ENCODE measurements at regions not wholly inside any gene's neighbourhood (a gene's known extent, or its start where the extent isn't known, plus 50 kb on each side); places are given as distances from the start of the nearest gene placed in this dataset.

DNA sequence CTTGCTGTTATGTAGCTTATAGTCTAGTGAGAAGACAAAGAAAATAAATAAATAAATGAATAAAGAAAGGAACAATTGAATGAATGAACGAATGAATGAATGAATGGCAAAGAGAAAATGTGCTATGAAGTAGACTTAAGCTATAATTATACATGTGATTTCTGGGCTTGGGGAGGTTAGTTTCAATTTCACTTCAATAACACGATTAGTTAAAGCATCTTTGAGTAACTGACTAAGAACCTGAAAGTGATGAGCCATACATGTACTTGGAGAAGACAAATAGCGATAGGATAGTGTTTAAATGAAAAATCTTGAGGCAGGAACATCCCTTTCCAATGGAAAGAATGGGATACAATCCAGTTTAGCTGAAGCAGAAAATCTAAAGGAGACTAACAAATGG is 593.1 kb upstream of the LRRTM4 start:
- Histone ChIP-seq H3K9ac (ENCODE audit: low read depth in 1 of 2, low read length in 2 of 2) (no peak overlapping the region), H3K4me3 (ENCODE audit: low read depth in 1 of 3, low read length in 3 of 3) (no peak overlapping the region), H3K36me3 (ENCODE audit: control insufficient read depth in 4 of 4, insufficient read depth in 3 of 4, low read depth in 1 of 4, low read length in 3 of 4) (no peaks in the 10 kb centered on the region), H3K4me1 (ENCODE audit: control insufficient read depth in 4 of 4, insufficient read depth in 4 of 4, low read length in 3 of 4) (peaks cover 0 to under 1% (median 0%) of the 10 kb centered on the region in 4 donors), H3K9me3 (ENCODE audit: control insufficient read depth in 4 of 4, low read length in 3 of 4) (no peaks in the 10 kb centered on the region), H3K27ac (ENCODE audit: low read depth in 1 of 2, low read length in 2 of 2) (no peak overlapping the region), H3K27me3 (ENCODE audit: control insufficient read depth in 4 of 4, insufficient read depth in 4 of 4, low read length in 3 of 4) (no peaks in the 10 kb centered on the region)
- WGBS: 71% methylated on average over 3 of the region's 3 CpGs
- TF ChIP-seq YY1 (IDR thresholded peaks at IDR 0.05) (no peak), JUND (IDR thresholded peaks at IDR 0.05) (no peak), FOXA2 (IDR thresholded peaks at IDR 0.05) (no peak), HNF4A (conservative IDR thresholded peaks at IDR 0.05) (no peak), EGR1 (IDR thresholded peaks at IDR 0.05; ENCODE audit: low read depth in 2 of 2) (no peak), RXRA (IDR thresholded peaks at IDR 0.05) (no peak), TAF1 (conservative IDR thresholded peaks at IDR 0.05) (no peak)
- TF ChIP-seq, protein P1, sequence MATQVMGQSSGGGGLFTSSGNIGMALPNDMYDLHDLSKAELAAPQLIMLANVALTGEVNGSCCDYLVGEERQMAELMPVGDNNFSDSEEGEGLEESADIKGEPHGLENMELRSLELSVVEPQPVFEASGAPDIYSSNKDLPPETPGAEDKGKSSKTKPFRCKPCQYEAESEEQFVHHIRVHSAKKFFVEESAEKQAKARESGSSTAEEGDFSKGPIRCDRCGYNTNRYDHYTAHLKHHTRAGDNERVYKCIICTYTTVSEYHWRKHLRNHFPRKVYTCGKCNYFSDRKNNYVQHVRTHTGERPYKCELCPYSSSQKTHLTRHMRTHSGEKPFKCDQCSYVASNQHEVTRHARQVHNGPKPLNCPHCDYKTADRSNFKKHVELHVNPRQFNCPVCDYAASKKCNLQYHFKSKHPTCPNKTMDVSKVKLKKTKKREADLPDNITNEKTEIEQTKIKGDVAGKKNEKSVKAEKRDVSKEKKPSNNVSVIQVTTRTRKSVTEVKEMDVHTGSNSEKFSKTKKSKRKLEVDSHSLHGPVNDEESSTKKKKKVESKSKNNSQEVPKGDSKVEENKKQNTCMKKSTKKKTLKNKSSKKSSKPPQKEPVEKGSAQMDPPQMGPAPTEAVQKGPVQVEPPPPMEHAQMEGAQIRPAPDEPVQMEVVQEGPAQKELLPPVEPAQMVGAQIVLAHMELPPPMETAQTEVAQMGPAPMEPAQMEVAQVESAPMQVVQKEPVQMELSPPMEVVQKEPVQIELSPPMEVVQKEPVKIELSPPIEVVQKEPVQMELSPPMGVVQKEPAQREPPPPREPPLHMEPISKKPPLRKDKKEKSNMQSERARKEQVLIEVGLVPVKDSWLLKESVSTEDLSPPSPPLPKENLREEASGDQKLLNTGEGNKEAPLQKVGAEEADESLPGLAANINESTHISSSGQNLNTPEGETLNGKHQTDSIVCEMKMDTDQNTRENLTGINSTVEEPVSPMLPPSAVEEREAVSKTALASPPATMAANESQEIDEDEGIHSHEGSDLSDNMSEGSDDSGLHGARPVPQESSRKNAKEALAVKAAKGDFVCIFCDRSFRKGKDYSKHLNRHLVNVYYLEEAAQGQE (IDR thresholded peaks at IDR 0.05): no peak
- TF ChIP-seq, protein P2, sequence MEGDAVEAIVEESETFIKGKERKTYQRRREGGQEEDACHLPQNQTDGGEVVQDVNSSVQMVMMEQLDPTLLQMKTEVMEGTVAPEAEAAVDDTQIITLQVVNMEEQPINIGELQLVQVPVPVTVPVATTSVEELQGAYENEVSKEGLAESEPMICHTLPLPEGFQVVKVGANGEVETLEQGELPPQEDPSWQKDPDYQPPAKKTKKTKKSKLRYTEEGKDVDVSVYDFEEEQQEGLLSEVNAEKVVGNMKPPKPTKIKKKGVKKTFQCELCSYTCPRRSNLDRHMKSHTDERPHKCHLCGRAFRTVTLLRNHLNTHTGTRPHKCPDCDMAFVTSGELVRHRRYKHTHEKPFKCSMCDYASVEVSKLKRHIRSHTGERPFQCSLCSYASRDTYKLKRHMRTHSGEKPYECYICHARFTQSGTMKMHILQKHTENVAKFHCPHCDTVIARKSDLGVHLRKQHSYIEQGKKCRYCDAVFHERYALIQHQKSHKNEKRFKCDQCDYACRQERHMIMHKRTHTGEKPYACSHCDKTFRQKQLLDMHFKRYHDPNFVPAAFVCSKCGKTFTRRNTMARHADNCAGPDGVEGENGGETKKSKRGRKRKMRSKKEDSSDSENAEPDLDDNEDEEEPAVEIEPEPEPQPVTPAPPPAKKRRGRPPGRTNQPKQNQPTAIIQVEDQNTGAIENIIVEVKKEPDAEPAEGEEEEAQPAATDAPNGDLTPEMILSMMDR (IDR thresholded peaks at IDR 0.05; ENCODE audit: low read depth, low read length, missing input control): no peak
- TF ChIP-seq, protein P3, sequence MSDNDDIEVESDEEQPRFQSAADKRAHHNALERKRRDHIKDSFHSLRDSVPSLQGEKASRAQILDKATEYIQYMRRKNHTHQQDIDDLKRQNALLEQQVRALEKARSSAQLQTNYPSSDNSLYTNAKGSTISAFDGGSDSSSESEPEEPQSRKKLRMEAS (IDR thresholded peaks at IDR 0.05): no peak
- no peak for DNase-seq (ENCODE audit: low spot score)

DNA sequence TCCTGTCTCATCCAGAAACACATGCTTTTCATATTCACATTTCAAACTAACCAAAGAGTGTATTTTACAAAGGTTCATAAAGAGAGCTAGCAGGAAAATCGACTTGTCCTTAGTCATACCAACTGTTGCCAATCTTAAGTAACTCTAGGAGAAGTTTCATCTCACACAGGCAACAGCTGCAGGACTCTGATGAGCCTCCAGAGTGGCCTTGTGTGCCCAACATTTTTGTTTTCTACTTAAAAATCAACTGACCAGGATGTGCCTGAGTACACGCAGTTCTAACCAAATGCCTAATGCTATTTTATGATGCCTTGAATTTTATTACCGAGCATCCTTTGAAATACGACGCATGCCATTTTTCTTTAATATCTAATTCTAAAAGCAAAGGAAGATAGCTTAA is 595.9 kb upstream of the LRRTM4 start:
- H3K27ac ChIP-seq (ENCODE audit: low read depth in 1 of 2, low read length in 2 of 2): no peak overlapping the region
- no peaks in the 10 kb centered on the region for H3K9me3 ChIP-seq (ENCODE audit: control insufficient read depth in 4 of 4, low read length in 3 of 4)
- no peaks in the 10 kb centered on the region for H3K36me3 ChIP-seq (ENCODE audit: control insufficient read depth in 4 of 4, insufficient read depth in 3 of 4, low read depth in 1 of 4, low read length in 3 of 4)
- 88% methylated on average over 5 of the region's 5 CpGs for WGBS
- no peak overlapping the region for H3K9ac ChIP-seq (ENCODE audit: low read depth in 1 of 2, low read length in 2 of 2)
- no peaks in the 10 kb centered on the region for H3K4me1 ChIP-seq (ENCODE audit: control insufficient read depth in 4 of 4, insufficient read depth in 4 of 4, low read length in 3 of 4)
- no peak for TF ChIP-seq RAD21 (IDR thresholded peaks at IDR 0.05)
- TF ChIP-seq, protein P4, sequence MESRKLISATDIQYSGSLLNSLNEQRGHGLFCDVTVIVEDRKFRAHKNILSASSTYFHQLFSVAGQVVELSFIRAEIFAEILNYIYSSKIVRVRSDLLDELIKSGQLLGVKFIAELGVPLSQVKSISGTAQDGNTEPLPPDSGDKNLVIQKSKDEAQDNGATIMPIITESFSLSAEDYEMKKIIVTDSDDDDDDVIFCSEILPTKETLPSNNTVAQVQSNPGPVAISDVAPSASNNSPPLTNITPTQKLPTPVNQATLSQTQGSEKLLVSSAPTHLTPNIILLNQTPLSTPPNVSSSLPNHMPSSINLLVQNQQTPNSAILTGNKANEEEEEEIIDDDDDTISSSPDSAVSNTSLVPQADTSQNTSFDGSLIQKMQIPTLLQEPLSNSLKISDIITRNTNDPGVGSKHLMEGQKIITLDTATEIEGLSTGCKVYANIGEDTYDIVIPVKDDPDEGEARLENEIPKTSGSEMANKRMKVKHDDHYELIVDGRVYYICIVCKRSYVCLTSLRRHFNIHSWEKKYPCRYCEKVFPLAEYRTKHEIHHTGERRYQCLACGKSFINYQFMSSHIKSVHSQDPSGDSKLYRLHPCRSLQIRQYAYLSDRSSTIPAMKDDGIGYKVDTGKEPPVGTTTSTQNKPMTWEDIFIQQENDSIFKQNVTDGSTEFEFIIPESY (IDR thresholded peaks at IDR 0.05): no peak
- TF ChIP-seq NR2F2 (IDR thresholded peaks at IDR 0.05): no peak
- TF ChIP-seq FOXA1 (IDR thresholded peaks at IDR 0.05): no peak
- TF ChIP-seq TAF1 (conservative IDR thresholded peaks at IDR 0.05): no peak
- TF ChIP-seq YY1 (IDR thresholded peaks at IDR 0.05): no peak
- TF ChIP-seq FOXA2 (IDR thresholded peaks at IDR 0.05): no peak
- no peak for TF ChIP-seq SP1 (IDR thresholded peaks at IDR 0.05)
- TF ChIP-seq, protein P2 (IDR thresholded peaks at IDR 0.05; ENCODE audit: low read depth, low read length, missing input control): no peak
- no peak for TF ChIP-seq GABPA (IDR thresholded peaks at IDR 0.05 in 1 of 2, conservative IDR thresholded peaks at IDR 0.05 in 1 of 2)
- no peak for TF ChIP-seq HNF4G (IDR thresholded peaks at IDR 0.05)
- TF ChIP-seq EGR1 (IDR thresholded peaks at IDR 0.05; ENCODE audit: low read depth in 2 of 2): no peak
- TF ChIP-seq RXRA (IDR thresholded peaks at IDR 0.05): no peak
- TF ChIP-seq, protein P3 (IDR thresholded peaks at IDR 0.05): no peak
- no peak for TF ChIP-seq HNF4A (conservative IDR thresholded peaks at IDR 0.05)
- TF ChIP-seq, protein P1 (IDR thresholded peaks at IDR 0.05): no peak
- TF ChIP-seq, protein P5, sequence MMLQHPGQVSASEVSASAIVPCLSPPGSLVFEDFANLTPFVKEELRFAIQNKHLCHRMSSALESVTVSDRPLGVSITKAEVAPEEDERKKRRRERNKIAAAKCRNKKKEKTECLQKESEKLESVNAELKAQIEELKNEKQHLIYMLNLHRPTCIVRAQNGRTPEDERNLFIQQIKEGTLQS (IDR thresholded peaks at IDR 0.05): no peak
- no peak for TF ChIP-seq JUND (IDR thresholded peaks at IDR 0.05)
- H3K4me3 ChIP-seq (ENCODE audit: low read depth in 1 of 3, low read length in 3 of 3): no peak overlapping the region
- no peaks in the 10 kb centered on the region for H3K27me3 ChIP-seq (ENCODE audit: control insufficient read depth in 4 of 4, insufficient read depth in 4 of 4, low read length in 3 of 4)
- no peak for DNase-seq (ENCODE audit: low spot score)
